BLaER1 treated with 17β-estradiol and CSF1 and Interleukin-3, amounts not matched to agents 10 nM and 100 nM (cell line): ENCODE measurements at regions not wholly inside any gene's neighbourhood (a gene's known extent, or its start where the extent isn't known, plus 50 kb on each side); places are given as distances from the start of the nearest gene placed in this dataset.

Source experiments
- H3K27ac ChIP-seq, 11 experiments: shearing (Covaris generic); formaldehyde crosslinking; 2 replicates each; pipeline ENCODE4 v1.8.1; 2022
- H3K27me3 ChIP-seq, 11 experiments: shearing (Covaris generic); formaldehyde crosslinking; 2 replicates each; pipeline ENCODE4 v1.8.1; 2022
- H3K36me3 ChIP-seq, 11 experiments: shearing (Covaris generic); formaldehyde crosslinking; 2 replicates each; pipeline ENCODE4 v1.8.1; 2022
- H3K4me1 ChIP-seq, 10 experiments: shearing (Covaris generic); formaldehyde crosslinking; 2 replicates each; pipeline ENCODE4 v1.8.1; 2022
- H3K4me2 ChIP-seq, 11 experiments: shearing (Covaris generic); formaldehyde crosslinking; 2 replicates each; pipeline ENCODE4 v1.8.1; 2022
- H3K4me3 ChIP-seq, 10 experiments: shearing (Covaris generic); formaldehyde crosslinking; 2 replicates each; pipeline ENCODE4 v1.8.1; 2022
- H3K9ac ChIP-seq, 11 experiments: shearing (Covaris generic); formaldehyde crosslinking; 2 replicates each; pipeline ENCODE4 v1.8.1; 2022
- H3K9me3 ChIP-seq, 11 experiments: shearing (Covaris generic); formaldehyde crosslinking; replicated peaks in 1 of 11; 2 replicates each; pipeline ENCODE4 v1.8.1; 2022
- H4K20me1 ChIP-seq, 11 experiments: shearing (Covaris generic); formaldehyde crosslinking; 2 replicates each; pipeline ENCODE4 v1.8.1; 2022
- Cebpa-rat ChIP-seq, 11 experiments: shearing (Covaris generic); IDR thresholded peaks; 2 replicates each; pipeline ENCODE4 v1.8.1; 2022

DNA sequence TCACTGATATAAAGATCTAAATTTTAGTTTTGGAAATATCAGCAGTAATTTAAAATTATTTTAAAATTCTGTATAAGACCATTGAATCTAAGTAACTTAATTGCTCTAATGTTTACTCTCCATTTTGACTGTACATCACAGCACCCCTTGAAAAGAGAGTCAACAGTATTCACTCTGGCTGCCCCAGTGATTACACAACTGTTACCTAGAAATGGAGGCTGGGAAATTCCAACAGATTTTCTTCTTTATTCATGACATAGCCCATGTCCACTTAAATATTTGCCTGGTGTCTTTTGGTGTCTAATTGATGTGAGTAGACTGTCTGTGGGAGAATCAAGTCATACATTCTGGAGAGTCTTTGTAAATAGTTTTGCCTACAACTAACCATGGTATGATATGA lies 301.8 kb upstream of the CDH6 start:
- no peak overlapping the region for H3K27ac ChIP-seq
- H3K9ac ChIP-seq, result no peak overlapping the region
- no peaks in the 10 kb centered on the region for H3K4me1 ChIP-seq
- H3K4me3 ChIP-seq, result no peak overlapping the region
- H3K36me3 ChIP-seq, result no peaks in the 10 kb centered on the region
- no peaks in the 10 kb centered on the region for H3K9me3 ChIP-seq
- no peaks in the 10 kb centered on the region for H3K27me3 ChIP-seq
- TF ChIP-seq Cebpa-rat (IDR thresholded peaks at IDR 0.05), result no peak
- H3K4me2 ChIP-seq, result no peak overlapping the region
- H4K20me1 ChIP-seq, result no peaks in the 10 kb centered on the region

GRCh38 chr5:30890377-30890776 lies 303.1 kb upstream of the CDH6 start:
- Histone ChIP-seq H4K20me1 (no peaks in the 10 kb centered on the region), H3K4me1 (no peaks in the 10 kb centered on the region), H3K27me3 (no peaks in the 10 kb centered on the region), H3K4me2 (no peak overlapping the region), H3K36me3 (no peaks in the 10 kb centered on the region), H3K4me3 (no peak overlapping the region), H3K27ac (no peak overlapping the region), H3K9me3 (no peaks in the 10 kb centered on the region), H3K9ac (no peak overlapping the region)
- TF ChIP-seq Cebpa-rat (IDR thresholded peaks at IDR 0.05), result no peak

- no peaks in the 10 kb centered on the region for H3K4me1 ChIP-seq
Measured at GRCh38 chr5:30880514-30880913, 313.0 kb upstream of the CDH6 start.

GRCh38 chr5:30879887-30880286 lies 313.6 kb upstream of the CDH6 start:
- H3K4me3 ChIP-seq, result no peak overlapping the region
- no peak overlapping the region for H3K27ac ChIP-seq
- no peak overlapping the region for H3K4me2 ChIP-seq
- TF ChIP-seq Cebpa-rat (IDR thresholded peaks at IDR 0.05), result no peak
- no peaks in the 10 kb centered on the region for H3K36me3 ChIP-seq
- peaks cover 0 to 10% (median 8%) of the 10 kb centered on the region in 11 experiments; a peak in 7 of 22 replicates for H3K9me3 ChIP-seq
- H3K9ac ChIP-seq, result no peak overlapping the region
- no peaks in the 10 kb centered on the region for H4K20me1 ChIP-seq
- no peaks in the 10 kb centered on the region for H3K27me3 ChIP-seq
- H3K4me1 ChIP-seq, result no peaks in the 10 kb centered on the region

More at GRCh38 chr5:30880514-30880913, 313.0 kb upstream of the CDH6 start:
- Histone ChIP-seq H3K4me2 (no peak overlapping the region), H3K27ac (no peak overlapping the region), H3K9me3 (peaks cover 0 to 12% (median 9%) of the 10 kb centered on the region in 11 experiments; a peak in 7 of 22 replicates), H3K9ac (no peak overlapping the region), H3K27me3 (no peaks in the 10 kb centered on the region), H3K36me3 (no peaks in the 10 kb centered on the region), H4K20me1 (no peaks in the 10 kb centered on the region), H3K4me3 (no peak overlapping the region)
- TF ChIP-seq Cebpa-rat (IDR thresholded peaks at IDR 0.05), result no peak

GRCh38 chr5:30878746-30879145 lies 314.7 kb upstream of the CDH6 start:
- Histone ChIP-seq H4K20me1 (no peaks in the 10 kb centered on the region), H3K4me2 (no peak overlapping the region), H3K9me3 (peaks cover 0 to under 1% (median 0%) of the 10 kb centered on the region in 11 experiments; a peak in 1 of 22 replicates), H3K27ac (no peak overlapping the region), H3K27me3 (no peaks in the 10 kb centered on the region), H3K9ac (no peak overlapping the region), H3K36me3 (no peaks in the 10 kb centered on the region), H3K4me3 (no peak overlapping the region), H3K4me1 (no peaks in the 10 kb centered on the region)
- no peak for TF ChIP-seq Cebpa-rat (IDR thresholded peaks at IDR 0.05)

GRCh38 chr5:30878296-30878695 lies 315.2 kb upstream of the CDH6 start:
- no peaks in the 10 kb centered on the region for H3K9me3 ChIP-seq

DNA sequence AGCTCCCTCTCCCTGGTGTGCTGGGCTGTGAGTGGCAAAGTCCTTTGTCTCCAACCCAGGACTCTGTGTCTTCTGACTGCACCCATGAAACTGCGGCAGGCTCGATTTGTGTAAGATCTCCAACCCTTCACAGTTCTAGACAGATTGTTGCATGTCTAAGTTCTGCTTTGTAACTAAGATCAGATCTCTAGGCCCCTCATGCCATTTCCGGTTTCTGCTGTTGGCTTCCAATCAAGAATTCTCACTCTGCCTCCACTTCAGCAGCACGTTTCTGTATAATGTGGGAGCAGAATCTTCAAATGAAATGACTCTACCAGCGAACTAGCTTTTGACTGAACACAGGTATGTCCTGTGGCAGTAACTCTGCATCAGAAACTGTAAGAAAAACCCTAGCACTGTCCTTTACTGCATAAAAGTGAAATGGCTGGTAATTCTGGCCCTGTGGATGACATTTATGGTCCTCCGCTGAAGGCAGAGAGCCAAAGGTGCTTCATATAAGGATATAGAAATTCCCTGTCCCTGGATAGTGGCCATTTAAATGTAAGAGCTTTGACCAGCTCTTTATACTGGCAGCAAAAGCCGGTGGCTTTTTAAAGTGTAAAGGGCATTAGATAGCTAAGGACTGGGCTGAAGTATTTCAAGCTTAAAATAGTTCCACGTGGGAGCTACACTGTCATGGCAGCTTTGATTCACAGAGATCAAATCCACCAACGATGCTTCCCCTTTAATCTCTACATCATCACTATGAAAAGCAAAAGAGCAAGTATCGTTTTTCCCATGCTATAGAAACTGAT lies 319.0 kb upstream of the CDH6 start:
- Histone ChIP-seq H3K27ac (no peak overlapping the region), H3K4me1 (no peaks in the 10 kb centered on the region), H3K4me3 (no peak overlapping the region), H4K20me1 (no peaks in the 10 kb centered on the region), H3K9ac (no peak overlapping the region), H3K36me3 (no peaks in the 10 kb centered on the region), H3K4me2 (no peak overlapping the region), H3K9me3 (no peaks in the 10 kb centered on the region), H3K27me3 (no peaks in the 10 kb centered on the region)
- no peak for TF ChIP-seq Cebpa-rat (IDR thresholded peaks at IDR 0.05)

More at GRCh38 chr5:30878296-30878695, 315.2 kb upstream of the CDH6 start:
- Histone ChIP-seq H3K4me2 (no peak overlapping the region), H4K20me1 (no peaks in the 10 kb centered on the region), H3K4me3 (no peak overlapping the region), H3K36me3 (no peaks in the 10 kb centered on the region), H3K27me3 (no peaks in the 10 kb centered on the region), H3K4me1 (no peaks in the 10 kb centered on the region), H3K27ac (no peak overlapping the region), H3K9ac (no peak overlapping the region)
- TF ChIP-seq Cebpa-rat (IDR thresholded peaks at IDR 0.05), result no peak

GRCh38 chr5:30871196-30871595 lies 322.3 kb upstream of the CDH6 start:
- H3K9ac ChIP-seq, result no peak overlapping the region
- no peaks in the 10 kb centered on the region for H3K9me3 ChIP-seq
- TF ChIP-seq Cebpa-rat (IDR thresholded peaks at IDR 0.05), result no peak
- no peaks in the 10 kb centered on the region for H3K4me1 ChIP-seq
- H4K20me1 ChIP-seq, result no peaks in the 10 kb centered on the region
- H3K4me3 ChIP-seq, result no peak overlapping the region
- H3K4me2 ChIP-seq, result no peak overlapping the region
- H3K36me3 ChIP-seq, result no peaks in the 10 kb centered on the region
- H3K27ac ChIP-seq, result no peak overlapping the region
- no peaks in the 10 kb centered on the region for H3K27me3 ChIP-seq

DNA sequence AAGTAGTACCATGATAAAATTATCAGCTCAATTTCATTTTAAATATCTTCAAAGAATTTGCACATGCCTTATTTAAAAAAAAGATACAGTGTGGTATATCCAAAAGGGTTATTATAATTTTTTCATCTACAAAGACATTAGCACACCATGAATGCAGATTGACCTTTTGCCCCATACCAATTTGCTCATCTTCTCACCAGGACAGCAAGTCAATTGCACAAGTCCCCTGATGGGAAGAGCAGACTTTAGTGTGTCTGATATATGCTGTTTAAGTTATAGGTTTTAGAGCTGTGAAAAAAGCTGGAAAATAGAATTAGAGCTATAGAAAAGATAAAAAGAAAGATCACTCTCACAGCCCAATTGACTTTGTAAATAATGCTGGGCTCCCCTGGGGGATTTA lies 325.8 kb upstream of the CDH6 start:
- H3K27ac ChIP-seq, result no peak overlapping the region
- H3K36me3 ChIP-seq, result no peaks in the 10 kb centered on the region
- H3K27me3 ChIP-seq, result no peaks in the 10 kb centered on the region
- no peak for TF ChIP-seq Cebpa-rat (IDR thresholded peaks at IDR 0.05)
- H3K4me1 ChIP-seq, result no peaks in the 10 kb centered on the region
- H3K4me3 ChIP-seq, result no peak overlapping the region
- no peaks in the 10 kb centered on the region for H3K9me3 ChIP-seq
- H3K9ac ChIP-seq, result no peak overlapping the region
- H3K4me2 ChIP-seq, result no peak overlapping the region
- H4K20me1 ChIP-seq, result no peaks in the 10 kb centered on the region

- no peaks in the 10 kb centered on the region for H3K4me1 ChIP-seq
- H3K36me3 ChIP-seq, result no peaks in the 10 kb centered on the region
- no peaks in the 10 kb centered on the region for H4K20me1 ChIP-seq
- no peak for TF ChIP-seq Cebpa-rat (IDR thresholded peaks at IDR 0.05)
- H3K4me2 ChIP-seq, result no peak overlapping the region
- H3K9me3 ChIP-seq, result no peaks in the 10 kb centered on the region
- H3K9ac ChIP-seq, result no peak overlapping the region
- H3K27ac ChIP-seq, result no peak overlapping the region
- H3K27me3 ChIP-seq, result no peaks in the 10 kb centered on the region
- H3K4me3 ChIP-seq, result no peak overlapping the region
Measured at GRCh38 chr5:30866142-30866541, 327.3 kb upstream of the CDH6 start.
